ENCODE measurements at regions not wholly inside any gene's neighbourhood (a gene's known extent, or its start where the extent isn't known, plus 50 kb on each side); places are given as distances from the start of the nearest gene placed in this dataset.

GRCh38 chr17:77279448-77280303 lies 138.9 kb downstream of the SEC14L1 start:
- Histone ChIP-seq H3K4ac (replicated peaks; ENCODE audit: insufficient read length, low read depth, low read length) (peak overlapping the region; percentile 65), H3K79me1 (ENCODE audit: low read depth, low read length) (no peaks in the 10 kb centered on the region), H2BK120ac (replicated peaks; ENCODE audit: low read depth, low read length) (no peak overlapping the region), H4K5ac (ENCODE audit: insufficient read length, low read depth, low read length) (no peak overlapping the region), H3K4me2 (ENCODE audit: insufficient read depth in 1 of 2, low read depth in 2 of 2, low read length in 2 of 2) (peak overlapping the region; percentile 81 to 89), H2AK5ac (ENCODE audit: low read depth, low read length) (no peak overlapping the region), H3K27ac (ENCODE audit: low read depth, low read length) (no peak overlapping the region), H4K20me1 (replicated peaks in 1 of 2; ENCODE audit: control insufficient read depth in 1 of 2, insufficient read depth in 2 of 2, low read length in 2 of 2) (peaks cover 0 to 2% of the 10 kb centered on the region in 2 experiments), H2BK15ac (ENCODE audit: low read length) (peak overlapping the region; percentile 66; the same call in 1 of the 2 replicates), H3K4me3 (ENCODE audit: extremely low read depth in 1 of 4, insufficient read depth in 2 of 4, low read depth in 3 of 4, low read length in 4 of 4) (peak overlapping the region in 3 of 4 experiments; percentile 39 to 65 (median 45); a peak in 3 of 8 replicates), H3K23me2 (ENCODE audit: low read depth, low read length) (peaks cover 6% of the 10 kb centered on the region; the same call in 1 of the 2 replicates), H2AFZ (ENCODE audit: low read length) (0 out of 2 replicates have a peak overlapping the region, but pooled peaks have one; percentile 4), H3K4me1 (replicated peaks in 1 of 4; ENCODE audit: control insufficient read depth in 3 of 4, insufficient read depth in 4 of 4, low read length in 3 of 4) (peaks cover 0 to 18% (median 13%) of the 10 kb centered on the region in 4 experiments; a peak in 5 of 7 replicates), H3K36me3 (ENCODE audit: control insufficient read depth in 2 of 4, insufficient read depth in 4 of 4, low read length in 3 of 4) (no peaks in the 10 kb centered on the region), H2BK20ac (ENCODE audit: low read length) (peak overlapping the region; percentile 29; the same call in 1 of the 2 replicates), H3K18ac (ENCODE audit: extremely low read depth, low read length) (peak overlapping the region; percentile 63), H3K56ac (replicated peaks; ENCODE audit: insufficient read length, low read depth, low read length) (no peak overlapping the region), H3K14ac (ENCODE audit: insufficient read length) (no peak overlapping the region), H4K91ac (replicated peaks; ENCODE audit: insufficient read length, low read length) (peak overlapping the region; percentile 78), H4K8ac (ENCODE audit: extremely low read depth, insufficient read depth, low read length) (peak overlapping the region; percentile 84; the same call in 1 of the 2 replicates), H3K9ac (replicated peaks in 1 of 4; ENCODE audit: extremely low read depth in 1 of 4, low read depth in 3 of 4, low read length in 3 of 4) (no peak overlapping the region), H3K9me3 (ENCODE audit: insufficient read depth in 2 of 2, low read depth in 1 of 2, low read length in 1 of 2) (no peaks in the 10 kb centered on the region), H3K79me2 (ENCODE audit: control insufficient read depth in 1 of 2, insufficient read depth in 2 of 2, low read length in 2 of 2) (peaks cover 0 to 15% of the 10 kb centered on the region in 2 experiments; a peak in 1 of 4 replicates), H3K23ac (ENCODE audit: insufficient read length) (no peak overlapping the region), H2BK12ac (ENCODE audit: low read depth, low read length) (peak overlapping the region; percentile 40; the same call in 1 of the 2 replicates), H2BK5ac (ENCODE audit: low read depth, low read length) (no peak overlapping the region), H3K27me3 (replicated peaks in 1 of 4; ENCODE audit: control insufficient read depth in 3 of 4, extremely low read depth in 1 of 4, insufficient read depth in 3 of 4, low read length in 3 of 4) (peaks cover 0 to 24% (median 18%) of the 10 kb centered on the region in 4 experiments; a peak in 5 of 7 replicates)
- ChIA-PET POLR2A (ENCODE audit: partially characterized antibody) (interaction anchor here (0.6 kb wide), 2 partner anchors 191 to 417 kb away, joined by 3 read pairs; no protein-coding TSS in a partner anchor), CTCF (ENCODE audit: partially characterized antibody) (interaction anchor here (0.6 to 3.2 kb wide), 9 partner anchors 12 to 1126 kb away, joined by 3 to 12 read pairs (median 4); no protein-coding TSS in a partner anchor)
- WGBS, 2 experiments (ENCODE audit: extremely low coverage in 1 of 2, insufficient coverage in 1 of 2, insufficient read length in 1 of 2, insufficient replicate concordance in 2 of 2, low coverage in 1 of 2, low lambda C conversion rate in 2 of 2, missing lambda C conversion rate in 1 of 2): 68% methylated on average over 20 of the region's 20 CpGs; no CpG with 5 or more reads in 1 of the 2 experiments
- DNase-seq (ENCODE audit: low read depth in 1 of 2, low spot score in 2 of 2): no peak
- FAIRE-seq: no peak
- TF ChIP-seq MAX (IDR thresholded peaks at IDR 0.05) (no peak), CHD2 (IDR thresholded peaks at IDR 0.05; ENCODE audit: low read length) (no peak), CREB1 (IDR thresholded peaks at IDR 0.05) (no peak), SUZ12 (IDR thresholded peaks at IDR 0.05; ENCODE audit: low read length) (no peak), SIRT6 (IDR thresholded peaks at IDR 0.05; ENCODE audit: low read length) (no peak)
- TF ChIP-seq, protein P1, sequence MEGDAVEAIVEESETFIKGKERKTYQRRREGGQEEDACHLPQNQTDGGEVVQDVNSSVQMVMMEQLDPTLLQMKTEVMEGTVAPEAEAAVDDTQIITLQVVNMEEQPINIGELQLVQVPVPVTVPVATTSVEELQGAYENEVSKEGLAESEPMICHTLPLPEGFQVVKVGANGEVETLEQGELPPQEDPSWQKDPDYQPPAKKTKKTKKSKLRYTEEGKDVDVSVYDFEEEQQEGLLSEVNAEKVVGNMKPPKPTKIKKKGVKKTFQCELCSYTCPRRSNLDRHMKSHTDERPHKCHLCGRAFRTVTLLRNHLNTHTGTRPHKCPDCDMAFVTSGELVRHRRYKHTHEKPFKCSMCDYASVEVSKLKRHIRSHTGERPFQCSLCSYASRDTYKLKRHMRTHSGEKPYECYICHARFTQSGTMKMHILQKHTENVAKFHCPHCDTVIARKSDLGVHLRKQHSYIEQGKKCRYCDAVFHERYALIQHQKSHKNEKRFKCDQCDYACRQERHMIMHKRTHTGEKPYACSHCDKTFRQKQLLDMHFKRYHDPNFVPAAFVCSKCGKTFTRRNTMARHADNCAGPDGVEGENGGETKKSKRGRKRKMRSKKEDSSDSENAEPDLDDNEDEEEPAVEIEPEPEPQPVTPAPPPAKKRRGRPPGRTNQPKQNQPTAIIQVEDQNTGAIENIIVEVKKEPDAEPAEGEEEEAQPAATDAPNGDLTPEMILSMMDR (IDR thresholded peaks at IDR 0.05; ENCODE audit: control extremely low read depth in 1 of 3, insufficient read depth in 1 of 3, low read depth in 1 of 3, low read length in 3 of 3): no peak
- TF ChIP-seq, protein P2, sequence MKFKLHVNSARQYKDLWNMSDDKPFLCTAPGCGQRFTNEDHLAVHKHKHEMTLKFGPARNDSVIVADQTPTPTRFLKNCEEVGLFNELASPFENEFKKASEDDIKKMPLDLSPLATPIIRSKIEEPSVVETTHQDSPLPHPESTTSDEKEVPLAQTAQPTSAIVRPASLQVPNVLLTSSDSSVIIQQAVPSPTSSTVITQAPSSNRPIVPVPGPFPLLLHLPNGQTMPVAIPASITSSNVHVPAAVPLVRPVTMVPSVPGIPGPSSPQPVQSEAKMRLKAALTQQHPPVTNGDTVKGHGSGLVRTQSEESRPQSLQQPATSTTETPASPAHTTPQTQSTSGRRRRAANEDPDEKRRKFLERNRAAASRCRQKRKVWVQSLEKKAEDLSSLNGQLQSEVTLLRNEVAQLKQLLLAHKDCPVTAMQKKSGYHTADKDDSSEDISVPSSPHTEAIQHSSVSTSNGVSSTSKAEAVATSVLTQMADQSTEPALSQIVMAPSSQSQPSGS (IDR thresholded peaks at IDR 0.05; ENCODE audit: low read length): no peak
